GM12878 (cell line): ENCODE measurements at regions not wholly inside any gene's neighbourhood (a gene's known extent, or its start where the extent isn't known, plus 50 kb on each side); places are given as distances from the start of the nearest gene placed in this dataset.

Experiments used
- ATAC-seq: fragments of 200-7000 bp; cut with Tn5 transposase; 3 replicates; pipeline ENCODE4 v1.9.1; 2020; ENCODE audit warnings: mild to moderate bottlenecking, moderate library complexity
- BruUV-seq: library from RNA; stranded (reverse); fragments of 400-500 nt; replicated peaks from 2 replicates; lab custom pipeline; 2021; lab: Mats Ljungman, UMichigan
- CTCF ChIA-PET: fragments of 300-600 bp; sonication (Branson Sonifier 250); formaldehyde crosslinking; extraction: SDS; loops from one replicate; lab custom pipeline; 2021; ENCODE audit warnings: inconsistent platforms; lab: Yijun Ruan, JAX
- POLR2A ChIA-PET: fragments of 350-600 bp; formaldehyde crosslinking; extraction: SDS; loops from one replicate; lab custom pipeline; 2021; ENCODE audit warnings: inconsistent platforms; lab: Charles Lee
- RAD21 ChIA-PET: fragments of 300-600 bp; sonication (Branson Sonifier 250); formaldehyde crosslinking; loops from one replicate; lab custom pipeline; 2023; ENCODE audit warnings: antibody characterized with exemption; ENCODE audit not compliant: unreplicated experiment; lab: Charles Lee
- SMC1A ChIA-PET: fragments of 300-600 bp; sonication (Branson Sonifier 250); formaldehyde crosslinking; loops from one replicate; lab custom pipeline; 2023; ENCODE audit not compliant: unreplicated experiment, uncharacterized antibody; lab: Charles Lee
- DNase-seq: peaks from one replicate; pipeline ENCODE4 v3.0.0-alpha.2; 2011; ENCODE audit warnings: low read depth, low spot score
- FAIRE-seq: peaks from 3 replicates; lab custom pipeline; 2011; peaks lifted over from hg19 to GRCh38; lab: Jason Lieb, UNC
- H2AFZ ChIP-seq: 2 replicates; pipeline ENCODE4 v1.6.0; 2011; ENCODE audit warnings: low read depth, low read length, control low read depth; ENCODE audit not compliant: control insufficient read depth
- H3K27ac ChIP-seq: 2 replicates; pipeline ENCODE4 v1.5.1; 2011; ENCODE audit warnings: control low read depth; ENCODE audit not compliant: control insufficient read depth, insufficient read depth
- H3K27me3 ChIP-seq, 2 experiments: replicated peaks in 1 of 2; 2 replicates each; pipeline versions ENCODE4 v1.6.0 to v1.6.1; 2011; ENCODE audit warnings: low read length in 1 of 2; ENCODE audit not compliant: control insufficient read depth in 2 of 2, insufficient read depth in 2 of 2
- H3K36me3 ChIP-seq, 2 experiments: 2 replicates each; pipeline ENCODE4 v1.5.1; 2011; ENCODE audit warnings: low read length in 1 of 2; ENCODE audit not compliant: control insufficient read depth in 2 of 2, insufficient read depth in 2 of 2
- H3K4me1 ChIP-seq: 2 replicates; pipeline ENCODE4 v1.6.1; 2011; ENCODE audit warnings: mild to moderate bottlenecking, low read length, moderate library complexity, mixed read lengths; ENCODE audit not compliant: control insufficient read depth, insufficient read depth
- H3K4me2 ChIP-seq: 2 replicates; pipeline ENCODE4 v1.6.0; 2011; ENCODE audit warnings: control low read depth; ENCODE audit not compliant: control insufficient read depth, insufficient read depth
- H3K4me3 ChIP-seq: fragments of 200-600 bp; sonication (generic); 2 replicates; pipeline ENCODE4 v1.5.1; 2016
- H3K79me2 ChIP-seq: 2 replicates; pipeline ENCODE4 v1.6.0; 2011; ENCODE audit warnings: low read length; ENCODE audit not compliant: control insufficient read depth, insufficient read depth
- H3K9ac ChIP-seq: 2 replicates; pipeline ENCODE4 v1.8.0; 2011; ENCODE audit warnings: low read length, control low read depth, mixed read lengths; ENCODE audit not compliant: control insufficient read depth, insufficient read depth
- H3K9me3 ChIP-seq: replicated peaks from 3 replicates; pipeline ENCODE4 v1.5.1; 2011; ENCODE audit warnings: mild to moderate bottlenecking, low read length; ENCODE audit not compliant: control insufficient read depth, insufficient read depth
- H4K20me1 ChIP-seq: 2 replicates; pipeline ENCODE4 v1.6.0; 2011; ENCODE audit not compliant: control insufficient read depth, insufficient read depth
- BCL11A ChIP-seq: IDR thresholded peaks from 2 replicates; pipeline ENCODE4 v1.6.1; 2011; ENCODE audit warnings: low read depth, low read length
- BHLHE40 ChIP-seq, 2 experiments: fragments of 450-650 bp in 1 of 2; IDR thresholded peaks; 2 replicates each; pipeline ENCODE4 v1.6.1; 2011 to 2017; ENCODE audit warnings: low read depth in 2 of 2, borderline replicate concordance in 1 of 2, improper control_type of control experiment in 1 of 2, low read length in 1 of 2, mild to moderate bottlenecking in 1 of 2
- HSF1 ChIP-seq: fragments of 150-350 bp; IDR thresholded peaks from 2 replicates; pipeline ENCODE4 v1.6.1; 2014; ENCODE audit warnings: mild to moderate bottlenecking, low read depth, low read length
- LARP7 ChIP-seq: fragments of 450-650 bp; IDR thresholded peaks from 2 replicates; pipeline ENCODE4 v1.6.1; 2017; ENCODE audit warnings: mild to moderate bottlenecking
- MEF2A ChIP-seq: IDR thresholded peaks from 2 replicates; pipeline ENCODE4 v1.6.1; 2011; ENCODE audit warnings: low read depth, mild to moderate bottlenecking, low read length, moderate library complexity; ENCODE audit not compliant: insufficient read depth
- NR2C2 ChIP-seq: IDR thresholded peaks from 2 replicates; pipeline ENCODE4 v1.6.1; 2011; ENCODE audit warnings: borderline replicate concordance, low read depth; ENCODE audit not compliant: control insufficient read depth, insufficient read length
- SP1 ChIP-seq: IDR thresholded peaks from one replicate; pipeline ENCODE4 v1.6.1; 2011; ENCODE audit warnings: low read depth, low read length
- TAF1 ChIP-seq: IDR thresholded peaks from 2 replicates; pipeline ENCODE4 v1.6.1; 2011; ENCODE audit warnings: mild to moderate bottlenecking, low read depth, low read length, borderline replicate concordance
- TCF3 ChIP-seq: IDR thresholded peaks from 2 replicates; pipeline ENCODE4 v1.6.1; 2012; ENCODE audit warnings: low read depth, mild to moderate bottlenecking, low read length, borderline replicate concordance; ENCODE audit not compliant: insufficient read depth
- YY1 ChIP-seq: IDR thresholded peaks from 2 replicates; pipeline ENCODE4 v1.6.1; 2011; ENCODE audit warnings: low read depth, mild to moderate bottlenecking, low read length
- ZBED1 ChIP-seq: IDR thresholded peaks from 2 replicates; pipeline ENCODE4 v1.6.1; 2016; ENCODE audit warnings: borderline replicate concordance
- WGBS: methylation state at CpG from one replicate; pipeline ENCODE4 v1.1.6; 2016; ENCODE audit warnings: low lambda C conversion rate; ENCODE audit not compliant: insufficient replicate concordance, insufficient coverage; ENCODE audit errors: missing lambda C conversion rate; 5-methylcytosine and 5-hydroxymethylcytosine counted together
- in situ Hi-C: fragments of 300-500 bp; cut with MboI; formaldehyde crosslinking; loops from 9 replicates; pipeline ENCODE4 v1.14.3; 2018; ENCODE audit warnings: mixed read lengths
- intact Hi-C: fragments of 100-400 bp; cut with micrococcal nuclease; formaldehyde crosslinking; loops from one replicate; pipeline ENCODE4 v1.14.2; 2022; ENCODE audit not compliant: unreplicated experiment
- TF ChIP-seq, protein P1 (sequence below): IDR thresholded peaks from 2 replicates; pipeline ENCODE4 v1.6.1; 2012; ENCODE audit warnings: low read depth, low read length, improper control_type of control experiment
- TF ChIP-seq, protein P2 (sequence below): fragments of 450-650 bp; IDR thresholded peaks from 2 replicates; pipeline ENCODE4 v1.6.1; 2017; ENCODE audit warnings: low read depth, mild to moderate bottlenecking, moderate library complexity

- TF ChIP-seq MEF2A (no peak), LARP7 (no peak), YY1 (no peak), NR2C2 (no peak), TCF3 (no peak), SP1 (no peak)
- TF ChIP-seq, protein P1, sequence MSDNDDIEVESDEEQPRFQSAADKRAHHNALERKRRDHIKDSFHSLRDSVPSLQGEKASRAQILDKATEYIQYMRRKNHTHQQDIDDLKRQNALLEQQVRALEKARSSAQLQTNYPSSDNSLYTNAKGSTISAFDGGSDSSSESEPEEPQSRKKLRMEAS: no peak
- TF ChIP-seq, protein P2, sequence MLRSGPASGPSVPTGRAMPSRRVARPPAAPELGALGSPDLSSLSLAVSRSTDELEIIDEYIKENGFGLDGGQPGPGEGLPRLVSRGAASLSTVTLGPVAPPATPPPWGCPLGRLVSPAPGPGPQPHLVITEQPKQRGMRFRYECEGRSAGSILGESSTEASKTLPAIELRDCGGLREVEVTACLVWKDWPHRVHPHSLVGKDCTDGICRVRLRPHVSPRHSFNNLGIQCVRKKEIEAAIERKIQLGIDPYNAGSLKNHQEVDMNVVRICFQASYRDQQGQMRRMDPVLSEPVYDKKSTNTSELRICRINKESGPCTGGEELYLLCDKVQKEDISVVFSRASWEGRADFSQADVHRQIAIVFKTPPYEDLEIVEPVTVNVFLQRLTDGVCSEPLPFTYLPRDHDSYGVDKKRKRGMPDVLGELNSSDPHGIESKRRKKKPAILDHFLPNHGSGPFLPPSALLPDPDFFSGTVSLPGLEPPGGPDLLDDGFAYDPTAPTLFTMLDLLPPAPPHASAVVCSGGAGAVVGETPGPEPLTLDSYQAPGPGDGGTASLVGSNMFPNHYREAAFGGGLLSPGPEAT: no peak
Measured at GRCh38 chr14:83425706-83426105, 1892.1 kb upstream of the SEL1L start (continued).

DNA sequence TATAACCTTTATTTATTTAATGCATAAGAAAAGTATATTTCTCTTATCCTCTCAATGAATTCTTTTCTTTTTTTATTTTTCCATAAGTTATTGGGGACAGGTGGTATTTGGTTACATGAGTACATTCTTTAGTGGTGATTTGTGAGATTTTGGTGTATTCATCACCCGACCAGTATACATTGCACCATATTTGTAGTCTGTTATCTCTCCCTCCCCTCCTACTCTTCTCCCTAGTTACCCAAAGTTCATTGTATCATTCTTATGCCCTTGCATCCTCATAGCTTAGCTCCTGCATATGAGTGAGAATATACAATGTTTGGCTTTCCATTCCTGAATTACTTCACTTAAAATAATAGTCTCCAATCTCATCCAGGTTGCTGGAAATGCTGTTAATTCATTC, 1900.0 kb upstream of the SEL1L start:
- SMC1A ChIA-PET: no interaction called here
- no peak overlapping the region for H3K4me2 ChIP-seq
- in situ Hi-C loops: no loop called here
- CTCF ChIA-PET: interaction anchor here (0.7 kb wide), 1 partner anchor 31 kb away, joined by 3 read pairs; no protein-coding TSS in a partner anchor
- no peaks in the 10 kb centered on the region for H3K9me3 ChIP-seq
- no peak for FAIRE-seq
- WGBS: 0% methylated on average over 1 of the region's 1 CpG
- TF ChIP-seq TAF1 (no peak), BCL11A (no peak), HSF1 (no peak), BHLHE40 (IDR thresholded peaks at IDR 0.05; ENCODE audit: borderline replicate concordance in 1 of 2, low read depth in 2 of 2, low read length in 1 of 2) (no peak), ZBED1 (no peak)
- H3K27ac ChIP-seq: no peak overlapping the region
- no peak for ATAC-seq
- H3K27me3 ChIP-seq: no peaks in the 10 kb centered on the region
- DNase-seq: no peak
- no peak overlapping the region for H3K9ac ChIP-seq
- H3K36me3 ChIP-seq: no peaks in the 10 kb centered on the region
- intact Hi-C loops: no loop called here
- no peaks in the 10 kb centered on the region for H3K79me2 ChIP-seq
- POLR2A ChIA-PET: no interaction called here
- H4K20me1 ChIP-seq: no peaks in the 10 kb centered on the region
- RAD21 ChIA-PET: no interaction called here
- H2AFZ ChIP-seq: no peak overlapping the region
- no TSS peak for BruUV-seq
- no peaks in the 10 kb centered on the region for H3K4me1 ChIP-seq
- H3K4me3 ChIP-seq: no peak overlapping the region
